ENCODE measurements at regions not wholly inside any gene's neighbourhood (a gene's known extent, or its start where the extent isn't known, plus 50 kb on each side); places are given as distances from the start of the nearest gene placed in this dataset.
"Not testable (repeated sequence)": the region's sequence is repeated elsewhere in the genome, so short reads cannot be mapped to it uniquely, and the experiment has no call there.

GRCh38 chr5:63760965-63761364, 201.3 kb downstream of the HTR1A start:
- no peaks in the 10 kb centered on the region for H3K36me3 Mint-ChIP-seq
- H3K27me3 ChIP-seq: no peaks in the 10 kb centered on the region
- H3K9me3 Mint-ChIP-seq: no peaks in the 10 kb centered on the region
- H3F3A ChIP-seq (ENCODE audit: low read depth): no peaks in the 10 kb centered on the region
- H3K27me3 Mint-ChIP-seq (ENCODE audit: insufficient read depth, low read depth): no peaks in the 10 kb centered on the region
- H4K20me1 ChIP-seq (ENCODE audit: low read depth): no peaks in the 10 kb centered on the region
- DNase-seq (ENCODE audit: low spot score): no peak
- H3K4me2 ChIP-seq: no peak overlapping the region
- H3K4me3 ChIP-seq: no peak overlapping the region
- H3K79me2 ChIP-seq (ENCODE audit: low read depth): no peaks in the 10 kb centered on the region
- no peaks in the 10 kb centered on the region for H3K9me3 ChIP-seq (ENCODE audit: low read depth)
- H3K36me3 ChIP-seq: no peaks in the 10 kb centered on the region
- H3K27ac ChIP-seq: no peak overlapping the region
- H3K4me3 Mint-ChIP-seq: no peak overlapping the region
- H3K4me1 ChIP-seq: no peaks in the 10 kb centered on the region
- H2AFZ ChIP-seq (replicated peaks): no peak overlapping the region
- no peak for TF ChIP-seq EZH2phosphoT487 (IDR thresholded peaks at IDR 0.05)
- no peak for TF ChIP-seq EZH2 (IDR thresholded peaks at IDR 0.05)
- TF ChIP-seq CTCF (IDR thresholded peaks at IDR 0.05): no peak
- H3K9ac ChIP-seq: no peak overlapping the region
- no peaks in the 10 kb centered on the region for H3K4me1 Mint-ChIP-seq
- no peak overlapping the region for H3K27ac Mint-ChIP-seq

GRCh38 chr5:63743096-63743798, 219.0 kb downstream of the HTR1A start:
- H3K79me2 ChIP-seq (ENCODE audit: low read depth): no peaks in the 10 kb centered on the region
- no peaks in the 10 kb centered on the region for H3K36me3 ChIP-seq
- H3K4me1 Mint-ChIP-seq: no peaks in the 10 kb centered on the region
- no peaks in the 10 kb centered on the region for H3K9me3 Mint-ChIP-seq
- H3K4me3 Mint-ChIP-seq: no peak overlapping the region
- TF ChIP-seq CTCF (IDR thresholded peaks at IDR 0.05) (no peak), EZH2phosphoT487 (IDR thresholded peaks at IDR 0.05) (no peak), EZH2 (IDR thresholded peaks at IDR 0.05) (no peak)
- no peaks in the 10 kb centered on the region for H4K20me1 ChIP-seq (ENCODE audit: low read depth)
- H3K27ac ChIP-seq: no peak overlapping the region
- no peak overlapping the region for H3K4me2 ChIP-seq
- H3K4me3 ChIP-seq: no peak overlapping the region
- DNase-seq (ENCODE audit: low spot score): no peak
- no peaks in the 10 kb centered on the region for H3K4me1 ChIP-seq
- H3K36me3 Mint-ChIP-seq: no peaks in the 10 kb centered on the region
- H3K27me3 Mint-ChIP-seq (ENCODE audit: insufficient read depth, low read depth): no peaks in the 10 kb centered on the region
- no peak overlapping the region for H3K9ac ChIP-seq
- no peak overlapping the region for H3K27ac Mint-ChIP-seq
- no peaks in the 10 kb centered on the region for H3K27me3 ChIP-seq
- no peaks in the 10 kb centered on the region for H3F3A ChIP-seq (ENCODE audit: low read depth)
- H2AFZ ChIP-seq (replicated peaks): no peak overlapping the region
- H3K9me3 ChIP-seq (ENCODE audit: low read depth): no peaks in the 10 kb centered on the region

GRCh38 chr5:63732880-63733279, 229.4 kb downstream of the HTR1A start:
- not testable (repeated sequence) for H3K27ac ChIP-seq; H3K4me3 Mint-ChIP-seq; H4K20me1 ChIP-seq (ENCODE audit: low read depth); H3K4me1 ChIP-seq; H3K4me2 ChIP-seq; H3F3A ChIP-seq (ENCODE audit: low read depth); H3K9me3 Mint-ChIP-seq; H3K27me3 Mint-ChIP-seq (ENCODE audit: insufficient read depth, low read depth); H3K9ac ChIP-seq; DNase-seq (ENCODE audit: low spot score); H3K9me3 ChIP-seq (ENCODE audit: low read depth); H3K4me3 ChIP-seq; H3K27me3 ChIP-seq; H2AFZ ChIP-seq (replicated peaks); H3K4me1 Mint-ChIP-seq; H3K36me3 Mint-ChIP-seq; H3K79me2 ChIP-seq (ENCODE audit: low read depth); H3K27ac Mint-ChIP-seq; H3K36me3 ChIP-seq

- no peak for DNase-seq (ENCODE audit: low spot score)
- H4K20me1 ChIP-seq (ENCODE audit: low read depth): no peaks in the 10 kb centered on the region
- H3K27ac ChIP-seq: no peak overlapping the region
- Mint-ChIP-seq H3K27ac (no peak overlapping the region), H3K36me3 (no peaks in the 10 kb centered on the region), H3K27me3 (ENCODE audit: insufficient read depth, low read depth) (no peaks in the 10 kb centered on the region), H3K9me3 (no peaks in the 10 kb centered on the region), H3K4me1 (no peaks in the 10 kb centered on the region), H3K4me3 (no peak overlapping the region)
- H3F3A ChIP-seq (ENCODE audit: low read depth): no peaks in the 10 kb centered on the region
- H3K9me3 ChIP-seq (ENCODE audit: low read depth): no peaks in the 10 kb centered on the region
- no peaks in the 10 kb centered on the region for H3K27me3 ChIP-seq
- no peaks in the 10 kb centered on the region for H3K4me1 ChIP-seq
- H3K4me3 ChIP-seq: no peak overlapping the region
- no peak overlapping the region for H3K4me2 ChIP-seq
- no peak overlapping the region for H2AFZ ChIP-seq (replicated peaks)
- H3K36me3 ChIP-seq: no peaks in the 10 kb centered on the region
- no peak overlapping the region for H3K9ac ChIP-seq
- H3K79me2 ChIP-seq (ENCODE audit: low read depth): no peaks in the 10 kb centered on the region
- TF ChIP-seq CTCF (IDR thresholded peaks at IDR 0.05) (no peak), EZH2 (IDR thresholded peaks at IDR 0.05) (no peak), EZH2phosphoT487 (IDR thresholded peaks at IDR 0.05) (no peak)
Observed at GRCh38 chr5:63727583-63727982, 234.7 kb downstream of the HTR1A start.
